T-helper 9 cell (primary cell): ENCODE measurements at regions not wholly inside any gene's neighbourhood (a gene's known extent, or its start where the extent isn't known, plus 50 kb on each side); places are given as distances from the start of the nearest gene placed in this dataset.

Experiments used
- DNase-seq: peaks from one replicate; pipeline ENCODE4 v3.0.0-alpha.2; 2020

GRCh38 chr6:148257810-148258209 lies 84.8 kb upstream of the SASH1 start:
- DNase-seq, result no peak

DNA sequence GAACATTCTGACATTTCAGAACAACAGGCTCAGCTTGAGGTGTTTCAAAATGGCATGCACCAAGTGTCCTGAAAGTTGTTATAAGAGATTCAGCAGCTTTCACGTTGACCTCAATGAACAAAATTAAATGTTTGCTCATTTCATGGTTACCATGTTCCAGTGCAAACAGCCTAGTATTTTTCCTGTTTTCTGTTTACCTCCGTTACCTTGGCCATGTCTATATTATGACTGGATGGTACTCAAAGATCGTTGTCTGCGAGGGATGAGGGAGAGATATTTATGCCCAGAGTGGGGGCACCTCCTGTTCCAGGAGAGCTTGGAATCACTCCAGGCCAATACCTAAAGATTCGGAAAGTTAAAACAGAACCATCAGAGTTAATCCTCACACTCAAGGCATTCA lies 83.8 kb upstream of the SASH1 start:
- no peak for DNase-seq

DNA sequence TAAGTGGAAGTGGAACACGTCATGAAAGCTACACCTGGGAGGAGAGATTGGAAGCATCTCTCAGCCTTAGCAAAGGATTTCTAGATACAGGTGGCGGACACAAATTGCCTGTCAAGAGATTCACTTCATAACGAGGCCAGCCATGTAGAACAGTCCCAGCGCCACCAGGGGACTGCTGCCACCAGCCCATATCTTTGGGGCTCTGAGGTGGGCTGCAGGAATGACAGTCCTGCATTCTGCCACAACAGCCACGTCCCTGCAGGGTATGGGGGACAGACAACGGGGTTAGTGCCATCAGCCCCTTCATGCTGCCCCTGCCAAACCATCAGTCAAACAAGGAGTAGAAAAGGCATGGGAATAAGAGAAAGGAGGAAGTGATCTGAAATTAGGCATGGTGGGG lies 81.2 kb upstream of the SASH1 start:
- no peak for DNase-seq

GRCh38 chr6:148263010-148263409 lies 79.6 kb upstream of the SASH1 start:
- no peak for DNase-seq

- no peak for DNase-seq
Measured at GRCh38 chr6:148263961-148264360, 78.7 kb upstream of the SASH1 start.

GRCh38 chr6:148265054-148265453 lies 77.6 kb upstream of the SASH1 start:
- no peak for DNase-seq

- DNase-seq, result no peak
Measured at GRCh38 chr6:148269386-148269785, 73.3 kb upstream of the SASH1 start.

DNA sequence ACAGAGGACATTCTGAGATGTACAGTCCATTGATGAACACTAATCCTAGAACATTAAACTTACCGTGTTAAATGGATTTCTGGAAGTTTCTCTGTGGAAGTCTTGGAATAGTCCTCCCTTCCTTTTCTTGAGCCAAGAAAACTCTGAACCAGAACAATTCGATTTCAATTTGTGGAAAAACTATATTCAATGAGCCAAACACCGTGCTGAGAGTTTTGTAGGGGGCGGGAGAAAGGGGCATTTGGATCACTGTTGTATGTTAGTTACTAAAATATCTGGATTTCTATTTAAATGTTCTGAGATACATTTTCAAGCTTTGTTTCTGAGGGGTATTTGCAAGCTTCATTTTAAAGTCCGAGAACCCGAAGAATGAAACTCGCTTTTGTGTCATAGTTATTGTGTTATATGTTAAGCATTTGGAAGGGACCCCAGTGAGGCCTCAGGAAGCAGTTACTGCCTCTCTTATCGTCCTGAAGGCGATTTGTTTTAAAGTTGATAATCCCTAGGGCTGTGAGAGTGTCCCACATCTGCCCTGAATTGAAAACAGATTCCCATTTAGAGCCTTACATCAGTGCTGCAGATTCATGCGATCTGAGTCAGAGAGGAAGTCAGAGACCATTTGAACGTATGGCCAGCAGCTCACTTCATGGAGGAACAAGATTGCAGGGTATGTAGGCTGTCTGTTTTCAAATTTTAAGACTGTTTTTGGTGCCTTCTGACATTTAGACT lies 70.8 kb upstream of the SASH1 start:
- no peak for DNase-seq

- DNase-seq, result no peak
Measured at GRCh38 chr6:148272597-148272996, 70.0 kb upstream of the SASH1 start.

GRCh38 chr6:148273962-148274752 lies 68.5 kb upstream of the SASH1 start:
- DNase-seq, result no peak

GRCh38 chr6:148274809-148275208 lies 67.8 kb upstream of the SASH1 start:
- no peak for DNase-seq

DNA sequence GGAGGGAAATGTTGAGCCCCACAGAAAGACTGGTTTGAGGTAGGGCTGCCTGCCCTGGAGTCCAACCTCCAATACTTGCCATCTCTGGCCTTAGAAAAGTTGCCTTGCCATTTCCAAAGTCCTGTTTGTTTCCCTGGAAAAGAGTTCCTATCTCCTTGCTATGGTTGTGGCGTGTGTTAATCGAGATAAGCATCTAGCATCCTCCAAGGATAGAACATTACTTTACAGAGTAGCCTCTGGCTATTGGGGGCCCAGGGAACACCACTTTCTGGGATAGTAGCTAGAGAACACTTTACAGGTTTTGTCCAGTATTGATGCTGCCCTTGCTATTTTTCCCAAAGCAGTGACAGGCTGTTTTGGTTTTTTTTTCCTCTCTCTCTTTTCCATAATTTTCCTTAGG lies 57.4 kb upstream of the SASH1 start:
- DNase-seq, result no peak

- DNase-seq, result no peak
Measured at GRCh38 chr6:148286563-148286962, 56.1 kb upstream of the SASH1 start.

- no peak for DNase-seq
Measured at GRCh38 chr6:148287623-148288333, 54.9 kb upstream of the SASH1 start.

- no peak for DNase-seq
Measured at GRCh38 chr6:148288541-148288940, 54.1 kb upstream of the SASH1 start.

DNA sequence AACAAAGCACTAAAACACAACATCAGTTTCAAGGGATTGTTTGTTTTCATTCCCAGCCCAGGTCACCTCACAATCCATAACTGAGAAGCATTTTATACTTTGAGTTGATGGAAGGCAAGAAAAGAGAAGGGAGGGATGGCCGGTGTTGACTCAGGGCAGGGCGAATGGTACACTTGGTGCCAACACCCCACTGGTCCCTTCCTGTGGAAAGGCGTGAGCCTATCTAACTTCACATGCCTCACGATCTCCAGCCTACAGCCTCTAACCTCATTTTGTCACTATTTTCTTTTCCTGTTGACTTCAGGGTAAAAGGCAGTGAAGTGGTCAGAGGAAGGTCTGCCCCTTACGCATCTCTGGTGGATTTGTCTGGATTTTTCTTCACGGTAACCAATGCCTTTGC lies 53.5 kb upstream of the SASH1 start:
- no peak for DNase-seq

GRCh38 chr6:148291876-148292275 lies 50.8 kb upstream of the SASH1 start:
- no peak for DNase-seq
